DND-41 (cell line): ENCODE measurements at regions not wholly inside any gene's neighbourhood (a gene's known extent, or its start where the extent isn't known, plus 50 kb on each side); places are given as distances from the start of the nearest gene placed in this dataset.

Experiments
- ATAC-seq: fragments of 200-7000 bp; cut with Tn5 transposase; 3 replicates; pipeline ENCODE4 v1.9.1; 2021; ENCODE audit warnings: low read depth; ENCODE audit not compliant: insufficient read depth
- DNase-seq: peaks from one replicate; pipeline ENCODE4 v3.0.0-alpha.2; 2020
- H2AFZ ChIP-seq: 2 replicates; pipeline ENCODE4 v1.6.0; 2012; ENCODE audit warnings: low read depth, low read length
- H3K27ac ChIP-seq: 2 replicates; pipeline ENCODE4 v1.5.1; 2012; ENCODE audit warnings: low read length, inconsistent platforms
- H3K27me3 ChIP-seq: fragments of 200-600 bp; sonication (generic); 2 replicates; pipeline ENCODE4 v1.6.0; 2012; ENCODE audit warnings: low read length, mild to moderate bottlenecking, inconsistent platforms; ENCODE audit not compliant: insufficient read depth, poor library complexity
- H3K36me3 ChIP-seq: 2 replicates; pipeline ENCODE4 v1.5.1; 2012; ENCODE audit warnings: low read length, inconsistent platforms; ENCODE audit not compliant: insufficient read depth
- H3K4me1 ChIP-seq: 2 replicates; pipeline ENCODE4 v1.5.1; 2012; ENCODE audit warnings: mild to moderate bottlenecking, low read length; ENCODE audit not compliant: insufficient read depth
- H3K4me2 ChIP-seq: 2 replicates; pipeline ENCODE4 v1.6.0; 2012; ENCODE audit warnings: mild to moderate bottlenecking, moderate library complexity, low read length, inconsistent platforms; ENCODE audit not compliant: insufficient read depth
- H3K4me3 ChIP-seq, 2 experiments: fragments of 200-600 bp in 1 of 2; shearing (Covaris generic) in 1 of 2; 2 replicates each; pipeline ENCODE4 v1.5.1; 2012 to 2016; ENCODE audit warnings: inconsistent platforms in 2 of 2, low read length in 2 of 2, mild to moderate bottlenecking in 2 of 2, low read depth in 1 of 2, moderate library complexity in 1 of 2
- H3K79me2 ChIP-seq: 2 replicates; pipeline ENCODE4 v1.6.0; 2012; ENCODE audit warnings: low read length, inconsistent platforms; ENCODE audit not compliant: insufficient read depth
- H3K9ac ChIP-seq: 2 replicates; pipeline ENCODE4 v1.6.0; 2012; ENCODE audit warnings: low read depth, mild to moderate bottlenecking, inconsistent platforms, low read length, moderate library complexity
- H3K9me3 ChIP-seq: 2 replicates; pipeline ENCODE4 v1.5.1; 2012; ENCODE audit warnings: low read length, moderate library complexity, mild to moderate bottlenecking, inconsistent platforms; ENCODE audit not compliant: insufficient read depth, severe bottlenecking
- H4K20me1 ChIP-seq: 2 replicates; pipeline ENCODE4 v1.6.0; 2012; ENCODE audit warnings: low read length; ENCODE audit not compliant: insufficient read depth
- CTCF ChIP-seq: IDR thresholded peaks from 2 replicates; pipeline ENCODE4 v1.5.1; 2012; ENCODE audit warnings: borderline replicate concordance, low read length, moderate library complexity, mild to moderate bottlenecking; ENCODE audit not compliant: poor library complexity, severe bottlenecking; ENCODE audit errors: extremely low read depth
- EZH2 ChIP-seq: IDR thresholded peaks from 3 replicates; pipeline ENCODE4 v1.6.1; 2012; ENCODE audit warnings: borderline replicate concordance, low read depth, mild to moderate bottlenecking, moderate library complexity, low read length, inconsistent platforms; ENCODE audit not compliant: severe bottlenecking

GRCh38 chr10:120656107-120656506 lies 195.1 kb upstream of the WDR11 start:
- Histone ChIP-seq H4K20me1 (no peaks in the 10 kb centered on the region), H3K9me3 (no peaks in the 10 kb centered on the region)
- DNase-seq: no peak

GRCh38 chr10:120657371-120657770 lies 193.8 kb upstream of the WDR11 start:
- Histone ChIP-seq H3K27me3 (no peaks in the 10 kb centered on the region), H3K9ac (no peak overlapping the region), H4K20me1 (no peaks in the 10 kb centered on the region), H3K36me3 (no peaks in the 10 kb centered on the region), H3K4me2 (no peak overlapping the region), H3K4me1 (no peaks in the 10 kb centered on the region), H2AFZ (no peak overlapping the region), H3K79me2 (no peaks in the 10 kb centered on the region), H3K9me3 (no peaks in the 10 kb centered on the region), H3K27ac (no peak overlapping the region), H3K4me3 (no peak overlapping the region)
- no peak for ATAC-seq
- no peak for DNase-seq
- no peak for TF ChIP-seq EZH2
- no peak for TF ChIP-seq CTCF

More at GRCh38 chr10:120656107-120656506, 195.1 kb upstream of the WDR11 start:
- Histone ChIP-seq H3K4me2 (no peak overlapping the region), H3K4me3 (no peak overlapping the region), H3K36me3 (no peaks in the 10 kb centered on the region), H3K79me2 (no peaks in the 10 kb centered on the region), H3K27ac (no peak overlapping the region), H2AFZ (no peak overlapping the region), H3K27me3 (no peaks in the 10 kb centered on the region), H3K9ac (no peak overlapping the region), H3K4me1 (no peaks in the 10 kb centered on the region)
- ATAC-seq: no peak
- TF ChIP-seq EZH2: no peak
- TF ChIP-seq CTCF: no peak

- H3K36me3 ChIP-seq: no peaks in the 10 kb centered on the region
- DNase-seq (no peak), ATAC-seq (no peak)
- no peak overlapping the region for H3K9ac ChIP-seq
- H3K4me1 ChIP-seq: no peaks in the 10 kb centered on the region
- no peaks in the 10 kb centered on the region for H3K27me3 ChIP-seq
- H3K79me2 ChIP-seq: no peaks in the 10 kb centered on the region
- TF ChIP-seq EZH2 (no peak), CTCF (no peak)
- no peak overlapping the region for H3K4me3 ChIP-seq
- H3K4me2 ChIP-seq: no peak overlapping the region
- H3K27ac ChIP-seq: no peak overlapping the region
- no peaks in the 10 kb centered on the region for H3K9me3 ChIP-seq
- no peak overlapping the region for H2AFZ ChIP-seq
- H4K20me1 ChIP-seq: no peaks in the 10 kb centered on the region
Measured at GRCh38 chr10:120658943-120659885, 191.9 kb upstream of the WDR11 start.
